H1 (cell line): ENCODE measurements at regions not wholly inside any gene's neighbourhood (a gene's known extent, or its start where the extent isn't known, plus 50 kb on each side); places are given as distances from the start of the nearest gene placed in this dataset.
"Not testable (repeated sequence)": the region's sequence is repeated elsewhere in the genome, so short reads cannot be mapped to it uniquely, and the experiment has no call there.

Experiments used
- CTCF ChIA-PET: fragments of 300-600 bp; sonication (Branson Sonifier 250); formaldehyde crosslinking; loops from one replicate; lab custom pipeline; 2021; ENCODE audit not compliant: partially characterized antibody; lab: Charles Lee
- POLR2A ChIA-PET: fragments of 300-600 bp; sonication (Branson Sonifier 250); formaldehyde crosslinking; loops from one replicate; lab custom pipeline; 2021; ENCODE audit warnings: inconsistent platforms; ENCODE audit not compliant: partially characterized antibody; lab: Charles Lee
- DNase-seq, 2 experiments: peaks; one replicate each; pipeline versions ENCODE4 v3.0.0 to v3.0.0-alpha.2; 2010 to 2022; ENCODE audit warnings: low spot score in 2 of 2, low read depth in 1 of 2, mixed read lengths in 1 of 2
- FAIRE-seq: peaks from 2 replicates; lab custom pipeline; 2011; peaks lifted over from hg19 to GRCh38; lab: Jason Lieb, UNC
- H2AFZ ChIP-seq: 2 replicates; pipeline ENCODE4 v1.8.1; 2012; ENCODE audit warnings: low read length, inconsistent platforms
- H2AK5ac ChIP-seq: 2 replicates; pipeline ENCODE4 v1.6.1; 2013; ENCODE audit warnings: low read depth, low read length
- H2BK120ac ChIP-seq: replicated peaks from 2 replicates; pipeline ENCODE3; 2013; ENCODE audit warnings: low read depth, low read length, inconsistent platforms
- H2BK12ac ChIP-seq: 2 replicates; pipeline ENCODE4 v1.6.1; 2013; ENCODE audit warnings: low read depth, low read length
- H2BK15ac ChIP-seq: 2 replicates; pipeline ENCODE4 v1.6.1; 2013; ENCODE audit warnings: low read length
- H2BK20ac ChIP-seq: 2 replicates; pipeline ENCODE4 v1.6.1; 2013; ENCODE audit warnings: low read length
- H2BK5ac ChIP-seq: 2 replicates; pipeline ENCODE4 v1.6.1; 2013; ENCODE audit warnings: low read depth, low read length
- H3K14ac ChIP-seq: 2 replicates; pipeline ENCODE4 v1.6.1; 2013; ENCODE audit warnings: inconsistent platforms; ENCODE audit not compliant: insufficient read length
- H3K18ac ChIP-seq: 2 replicates; pipeline ENCODE4 v1.6.1; 2013; ENCODE audit warnings: low read length; ENCODE audit errors: extremely low read depth
- H3K23ac ChIP-seq: 2 replicates; pipeline ENCODE4 v1.6.1; 2013; ENCODE audit warnings: inconsistent platforms; ENCODE audit not compliant: insufficient read length
- H3K23me2 ChIP-seq: 2 replicates; pipeline ENCODE4 v1.6.1; 2013; ENCODE audit warnings: low read depth, low read length
- H3K27ac ChIP-seq: 2 replicates; pipeline ENCODE4 v1.6.1; 2011; ENCODE audit warnings: low read depth, low read length, inconsistent platforms
- H3K27me3 ChIP-seq, 4 experiments: replicated peaks in 1 of 4; 1 replicate in 1 of 4; 2 replicates in 3 of 4; pipeline versions ENCODE4 v1.6.1 to v1.8.1; 2011 to 2013; ENCODE audit warnings: low read length in 3 of 4, mild to moderate bottlenecking in 3 of 4, inconsistent platforms in 2 of 4, mixed read lengths in 2 of 4, moderate library complexity in 1 of 4; ENCODE audit not compliant: control insufficient read depth in 3 of 4, insufficient read depth in 3 of 4; ENCODE audit errors: extremely low read depth in 1 of 4
- H3K36me3 ChIP-seq, 4 experiments: 2 replicates each; pipeline versions ENCODE4 v1.6.1 to v1.8.1; 2011 to 2013; ENCODE audit warnings: mild to moderate bottlenecking in 4 of 4, low read length in 3 of 4, moderate library complexity in 2 of 4, control low read depth in 1 of 4, inconsistent platforms in 1 of 4; ENCODE audit not compliant: insufficient read depth in 4 of 4, control insufficient read depth in 2 of 4
- H3K4ac ChIP-seq: replicated peaks from 2 replicates; pipeline ENCODE3; 2013; ENCODE audit warnings: low read length, low read depth, mixed read lengths, inconsistent platforms; ENCODE audit not compliant: insufficient read length
- H3K4me1 ChIP-seq, 4 experiments: replicated peaks in 1 of 4; 1 replicate in 1 of 4; 2 replicates in 3 of 4; pipeline versions ENCODE4 v1.6.1 to v1.8.1; 2011 to 2013; ENCODE audit warnings: low read length in 3 of 4, inconsistent platforms in 2 of 4, mixed read lengths in 1 of 4; ENCODE audit not compliant: insufficient read depth in 4 of 4, control insufficient read depth in 3 of 4
- H3K4me2 ChIP-seq, 2 experiments: 2 replicates each; pipeline versions ENCODE4 v1.6.1 to v1.8.1; 2011 to 2013; ENCODE audit warnings: low read depth in 2 of 2, low read length in 2 of 2, control low read depth in 1 of 2, inconsistent platforms in 1 of 2, mild to moderate bottlenecking in 1 of 2; ENCODE audit not compliant: insufficient read depth in 1 of 2
- H3K4me3 ChIP-seq, 4 experiments: fragments of 200-600, 300-600 bp in 1 of 4; sonication (generic), shearing (Covaris generic), sonication (Bioruptor Twin) in 1 of 4; 2 replicates each; pipeline versions ENCODE4 v1.5.1 to v1.8.1; 2011 to 2016; ENCODE audit warnings: low read length in 4 of 4, low read depth in 3 of 4, control low read depth in 2 of 4, inconsistent platforms in 2 of 4, mild to moderate bottlenecking in 2 of 4, mixed read lengths in 1 of 4, moderate library complexity in 1 of 4; ENCODE audit not compliant: insufficient read depth in 2 of 4; ENCODE audit errors: extremely low read depth in 1 of 4
- H3K56ac ChIP-seq: replicated peaks from 2 replicates; pipeline ENCODE3; 2013; ENCODE audit warnings: low read depth, mild to moderate bottlenecking, mixed read lengths, low read length, inconsistent platforms; ENCODE audit not compliant: insufficient read length
- H3K79me1 ChIP-seq: 2 replicates; pipeline ENCODE4 v1.6.1; 2013; ENCODE audit warnings: low read depth, low read length, control low read depth
- H3K79me2 ChIP-seq, 2 experiments: 2 replicates each; pipeline versions ENCODE4 v1.6.1 to v1.8.1; 2012 to 2013; ENCODE audit warnings: low read length in 2 of 2, mild to moderate bottlenecking in 2 of 2, inconsistent platforms in 1 of 2; ENCODE audit not compliant: insufficient read depth in 2 of 2, control insufficient read depth in 1 of 2
- H3K9ac ChIP-seq, 4 experiments: replicated peaks in 1 of 4; 1 replicate in 1 of 4; 2 replicates in 3 of 4; pipeline versions ENCODE4 v1.6.1 to v1.8.1; 2011 to 2013; ENCODE audit warnings: low read depth in 3 of 4, low read length in 3 of 4, control low read depth in 2 of 4, mild to moderate bottlenecking in 2 of 4, moderate library complexity in 2 of 4, inconsistent platforms in 1 of 4; ENCODE audit errors: extremely low read depth in 1 of 4
- H3K9me3 ChIP-seq, 2 experiments: 2 replicates each; pipeline versions ENCODE4 v1.6.1 to v1.8.1; 2012 to 2013; ENCODE audit warnings: mild to moderate bottlenecking in 2 of 2, moderate library complexity in 2 of 2, control low read depth in 1 of 2, inconsistent platforms in 1 of 2, low read depth in 1 of 2, low read length in 1 of 2, mixed read lengths in 1 of 2; ENCODE audit not compliant: insufficient read depth in 2 of 2
- H4K20me1 ChIP-seq, 2 experiments: replicated peaks in 1 of 2; 2 replicates each; pipeline versions ENCODE3 to v1.8.1; 2011 to 2013; ENCODE audit warnings: inconsistent platforms in 2 of 2, low read length in 2 of 2, mild to moderate bottlenecking in 1 of 2; ENCODE audit not compliant: insufficient read depth in 2 of 2, control insufficient read depth in 1 of 2
- H4K5ac ChIP-seq: 2 replicates; pipeline ENCODE4 v1.6.1; 2013; ENCODE audit warnings: low read length, low read depth, mixed read lengths, inconsistent platforms; ENCODE audit not compliant: insufficient read length
- H4K8ac ChIP-seq: 2 replicates; pipeline ENCODE4 v1.8.0; 2013; ENCODE audit warnings: mild to moderate bottlenecking, moderate library complexity, low read length, inconsistent platforms; ENCODE audit not compliant: insufficient read depth; ENCODE audit errors: extremely low read depth
- H4K91ac ChIP-seq: replicated peaks from 2 replicates; pipeline ENCODE3; 2013; ENCODE audit warnings: low read length, mixed read lengths, inconsistent platforms; ENCODE audit not compliant: insufficient read length
- WGBS, 2 experiments: shearing (Covaris generic) in 1 of 2; methylation state at CpG; one replicate each; pipeline versions ENCODE4 v1.1.6 to v1.1.7; 2013 to 2015; ENCODE audit warnings: low lambda C conversion rate in 2 of 2, mixed read lengths in 2 of 2, inconsistent platforms in 1 of 2, low coverage in 1 of 2, missing lambda C conversion rate in 1 of 2; ENCODE audit not compliant: insufficient replicate concordance in 2 of 2, insufficient coverage in 1 of 2, insufficient read length in 1 of 2; ENCODE audit errors: extremely low coverage in 1 of 2, missing lambda C conversion rate in 1 of 2; 5-methylcytosine and 5-hydroxymethylcytosine counted together

- H3K27me3 ChIP-seq, H2BK15ac ChIP-seq, H3K9me3 ChIP-seq, H3K36me3 ChIP-seq, H3K79me2 ChIP-seq, H3K79me1 ChIP-seq, H3K14ac ChIP-seq, H3K9ac ChIP-seq, DNase-seq, H3K4me2 ChIP-seq, H2AK5ac ChIP-seq, CTCF ChIA-PET, H2BK12ac ChIP-seq, POLR2A ChIA-PET, H2BK20ac ChIP-seq, H4K5ac ChIP-seq, H3K18ac ChIP-seq, H3K56ac ChIP-seq, H4K20me1 ChIP-seq, H3K27ac ChIP-seq, H2BK120ac ChIP-seq, H3K4ac ChIP-seq, H3K23ac ChIP-seq, H3K4me1 ChIP-seq, H2AFZ ChIP-seq, H4K91ac ChIP-seq, H2BK5ac ChIP-seq, H3K23me2 ChIP-seq, FAIRE-seq, H4K8ac ChIP-seq, H3K4me3 ChIP-seq: not testable (repeated sequence)
- no CpG with 5 or more reads among the region's 2 CpGs for WGBS, 2 experiments
Observed at GRCh38 chr13:111777351-111777750, 289.6 kb upstream of the SOX1 start.

GRCh38 chr13:111781395-111781794 lies 285.6 kb upstream of the SOX1 start:
- H3K4me2 ChIP-seq, H3K36me3 ChIP-seq, POLR2A ChIA-PET, H3K9ac ChIP-seq, H2BK5ac ChIP-seq, H4K20me1 ChIP-seq, H3K79me1 ChIP-seq, H4K8ac ChIP-seq, H4K5ac ChIP-seq, H4K91ac ChIP-seq, H3K14ac ChIP-seq, DNase-seq, H3K79me2 ChIP-seq, H2BK20ac ChIP-seq, H3K4ac ChIP-seq, H3K56ac ChIP-seq, H3K9me3 ChIP-seq, H2BK120ac ChIP-seq, H3K4me3 ChIP-seq, H2BK15ac ChIP-seq, H3K4me1 ChIP-seq, H3K27ac ChIP-seq, H3K18ac ChIP-seq, H3K23me2 ChIP-seq, H2AFZ ChIP-seq, H2AK5ac ChIP-seq, H3K27me3 ChIP-seq, H2BK12ac ChIP-seq, H3K23ac ChIP-seq, FAIRE-seq, CTCF ChIA-PET: not testable (repeated sequence)
- WGBS, 2 experiments, result no CpG with 5 or more reads among the region's 12 CpGs
